HG03521 (cell line): ENCODE measurements at regions not wholly inside any gene's neighbourhood (a gene's known extent, or its start where the extent isn't known, plus 50 kb on each side); places are given as distances from the start of the nearest gene placed in this dataset.
A peak's percentile ranks its signal among the peaks of the same experiment; 100 is the strongest.
"Not testable (repeated sequence)": the region's sequence is repeated elsewhere in the genome, so short reads cannot be mapped to it uniquely, and the experiment has no call there.

ENCODE experiments used
- ATAC-seq: cut with Tn5 transposase; IDR thresholded peaks from one replicate; pipeline ENCODE4 v1.9.1; 2021; ENCODE audit warnings: mild to moderate bottlenecking, moderate library complexity; ENCODE audit not compliant: unreplicated experiment

GRCh38 chr5:108696951-108697715 lies 50.6 kb upstream of the FER start:
- ATAC-seq: no peak

DNA sequence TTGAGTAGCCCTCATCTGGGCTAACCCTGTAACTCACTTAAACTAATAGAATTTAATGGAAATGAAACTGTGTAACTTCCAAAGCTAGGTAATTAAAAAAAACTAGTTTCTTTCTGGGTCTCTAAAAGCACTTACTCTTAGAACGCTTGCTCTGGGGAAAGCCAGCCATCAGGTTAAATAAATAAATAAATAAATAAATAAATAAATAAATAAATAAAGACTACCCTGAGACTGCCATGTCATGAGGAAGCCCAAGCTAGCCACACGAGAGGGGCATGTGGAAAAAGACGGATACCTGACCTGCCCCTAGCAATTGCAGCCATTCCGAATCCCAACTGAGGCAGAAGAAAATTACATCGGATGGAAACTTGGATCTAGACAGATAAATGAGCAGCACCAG lies 51.3 kb upstream of the FER start:
- no peak for ATAC-seq

- ATAC-seq: no peak
Measured at GRCh38 chr5:108688485-108688884, 59.2 kb upstream of the FER start.

DNA sequence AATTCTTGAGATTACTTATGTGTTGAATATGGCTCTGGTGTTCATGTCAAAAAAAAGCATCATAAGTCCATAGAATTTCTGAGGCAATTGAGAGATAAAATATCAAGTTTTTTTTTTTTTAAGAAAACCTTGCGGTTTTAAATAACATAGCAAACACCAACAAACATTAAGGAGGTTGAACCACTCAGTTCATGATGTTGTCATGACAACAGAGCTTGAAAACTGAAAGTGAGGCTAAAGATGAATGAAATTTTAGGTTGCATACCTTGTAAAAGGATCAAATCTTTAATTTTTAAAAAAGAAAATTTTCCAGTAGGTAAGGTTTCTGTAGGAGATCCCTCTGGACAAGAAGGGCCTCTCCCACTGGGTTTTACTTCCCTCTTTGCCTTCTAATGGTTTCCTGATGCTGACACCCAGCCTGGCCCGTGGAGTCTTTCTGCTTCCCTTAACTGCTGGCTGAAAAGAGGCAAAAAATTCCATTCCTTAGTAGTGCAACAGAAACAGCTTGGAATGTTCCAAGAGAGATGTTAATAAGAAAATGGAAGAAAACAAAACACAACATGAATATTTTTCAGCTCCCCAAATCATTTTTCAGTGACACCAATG lies 60.0 kb upstream of the FER start:
- ATAC-seq: no peak

GRCh38 chr5:108686676-108687075 lies 61.0 kb upstream of the FER start:
- ATAC-seq: no peak

- not testable (repeated sequence) for ATAC-seq
Measured at GRCh38 chr5:108685448-108686216, 62.1 kb upstream of the FER start.

GRCh38 chr5:108681079-108681921 lies 66.4 kb upstream of the FER start:
- ATAC-seq: peak; percentile 93

DNA sequence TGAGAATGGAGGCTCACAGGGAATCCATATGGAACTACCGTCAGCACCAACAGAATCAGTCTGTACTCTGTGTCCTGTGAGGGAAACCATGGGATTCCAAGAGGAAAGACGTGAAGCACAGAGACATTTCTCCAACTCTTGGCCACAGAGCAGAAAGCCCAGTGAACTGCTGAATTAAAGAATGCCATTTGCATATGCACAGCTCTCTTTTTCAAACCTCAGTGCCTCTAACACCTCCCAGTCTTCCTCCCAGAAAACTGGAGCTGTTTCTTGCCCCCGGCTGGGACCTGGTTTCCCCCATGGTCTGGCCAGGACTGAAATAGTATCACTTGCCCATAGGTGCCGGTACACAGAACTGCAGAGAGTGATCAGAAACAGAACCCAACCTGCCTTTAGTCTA lies 69.6 kb upstream of the FER start:
- no peak for ATAC-seq

DNA sequence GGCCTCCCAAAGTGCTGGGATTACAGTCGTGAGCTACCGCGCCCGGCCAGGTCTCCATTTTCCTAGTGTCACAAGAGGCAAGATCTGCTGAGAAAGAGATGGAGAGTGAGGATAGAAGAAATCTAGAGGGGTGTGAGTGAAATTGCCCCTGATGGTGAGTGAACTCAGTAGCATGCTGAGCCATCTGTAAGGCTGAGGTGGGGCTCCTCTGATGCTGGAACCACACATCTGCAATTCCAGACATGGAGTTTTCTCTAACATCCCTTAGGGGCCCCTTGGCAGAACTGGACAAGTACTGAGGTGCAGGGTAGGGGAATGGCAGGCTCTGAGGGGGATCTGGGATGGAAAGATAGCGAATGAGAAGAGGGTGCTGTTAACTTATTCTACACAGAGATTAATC lies 72.0 kb upstream of the FER start:
- ATAC-seq: no peak

DNA sequence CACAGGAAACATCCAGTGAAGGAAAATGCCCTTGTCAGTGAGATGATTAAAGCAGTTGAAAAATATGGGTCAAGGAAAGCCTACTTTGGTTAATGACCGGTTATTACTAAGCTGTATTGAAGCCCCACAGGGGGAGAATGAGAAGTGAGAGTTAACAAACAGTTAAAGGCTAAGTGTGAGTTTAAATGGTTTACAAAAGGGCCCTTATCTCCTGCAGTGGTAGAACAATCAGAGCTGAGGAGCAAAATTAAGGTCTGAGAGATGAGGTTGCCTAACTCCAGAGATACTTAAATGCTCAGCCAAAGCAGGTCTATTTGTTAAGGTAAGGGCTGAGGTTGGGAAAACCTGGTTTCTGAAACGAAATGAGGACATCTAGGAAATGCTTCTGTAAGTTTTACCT lies 75.1 kb upstream of the FER start:
- ATAC-seq: no peak

DNA sequence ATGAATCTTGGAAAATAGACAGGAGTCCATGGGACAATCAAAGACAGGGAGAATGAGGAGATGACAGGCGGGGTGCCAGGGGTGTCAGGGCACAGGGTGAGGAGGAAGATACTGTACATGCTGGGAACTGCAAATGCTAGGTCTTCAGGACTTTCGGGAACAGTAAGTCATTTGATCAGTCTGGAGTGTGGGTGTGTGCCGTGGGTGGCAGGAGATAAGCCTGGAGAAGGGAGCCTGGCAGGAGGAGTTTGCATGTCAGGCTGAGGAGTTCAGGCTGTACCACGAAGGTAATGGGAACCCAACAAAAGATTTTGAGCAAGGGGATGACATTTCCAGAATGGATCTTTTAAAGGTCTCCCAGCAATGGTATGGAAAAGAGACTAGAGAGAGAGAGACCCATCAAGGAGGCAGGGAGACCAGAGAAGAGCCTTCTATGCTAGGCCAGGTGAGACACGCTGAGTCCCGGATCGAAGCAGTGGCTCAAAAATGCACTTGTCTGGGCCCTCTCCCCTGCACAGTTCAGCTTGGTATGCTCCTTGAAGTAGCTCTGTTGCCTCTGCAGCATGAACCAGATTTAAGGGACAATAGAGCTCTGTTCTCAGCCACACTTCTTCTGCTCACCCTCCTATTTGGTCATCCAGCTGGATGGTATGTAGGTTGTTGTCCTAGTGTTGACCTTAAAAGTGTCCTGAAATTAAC lies 77.0 kb upstream of the FER start:
- no peak for ATAC-seq

DNA sequence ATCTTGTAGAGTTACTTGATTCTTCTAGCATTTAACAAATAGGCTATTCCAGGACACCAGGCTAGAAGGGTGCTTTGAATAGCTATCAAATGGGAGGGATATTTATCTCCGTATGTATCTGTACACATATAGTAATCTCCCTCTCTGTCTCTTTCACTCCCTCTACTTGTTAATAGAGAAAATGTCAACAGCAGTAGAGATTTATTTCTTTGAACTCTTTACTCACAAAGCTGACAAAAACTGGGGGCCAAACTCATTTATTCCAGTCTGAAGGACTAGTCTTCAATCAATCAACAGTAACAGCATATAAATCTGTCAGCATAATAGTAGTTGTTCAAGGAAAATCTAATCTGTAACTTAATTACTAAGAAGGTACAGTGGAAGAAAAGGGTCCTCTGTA lies 78.2 kb upstream of the FER start:
- ATAC-seq: no peak

GRCh38 chr5:108661590-108662219 lies 86.0 kb upstream of the FER start:
- ATAC-seq: no peak

DNA sequence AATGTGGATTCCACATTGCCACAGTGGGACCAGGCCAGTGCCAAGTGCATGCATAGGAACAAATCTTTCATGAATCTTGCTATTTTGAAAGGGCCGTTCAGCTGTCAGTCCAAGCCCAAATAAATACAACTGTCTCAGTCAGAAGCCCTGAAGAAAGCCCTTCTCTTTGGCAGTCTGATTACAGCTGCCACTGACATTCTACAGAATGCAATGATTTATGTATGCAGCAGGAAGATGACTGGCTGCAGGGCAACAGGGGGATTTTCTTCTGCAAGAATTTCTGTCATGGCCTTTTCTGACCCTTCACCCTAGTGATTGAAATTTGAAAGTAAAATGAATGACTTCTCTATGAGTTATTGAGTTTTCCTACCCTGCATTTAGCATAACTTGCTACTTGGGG lies 86.7 kb upstream of the FER start:
- no peak for ATAC-seq

DNA sequence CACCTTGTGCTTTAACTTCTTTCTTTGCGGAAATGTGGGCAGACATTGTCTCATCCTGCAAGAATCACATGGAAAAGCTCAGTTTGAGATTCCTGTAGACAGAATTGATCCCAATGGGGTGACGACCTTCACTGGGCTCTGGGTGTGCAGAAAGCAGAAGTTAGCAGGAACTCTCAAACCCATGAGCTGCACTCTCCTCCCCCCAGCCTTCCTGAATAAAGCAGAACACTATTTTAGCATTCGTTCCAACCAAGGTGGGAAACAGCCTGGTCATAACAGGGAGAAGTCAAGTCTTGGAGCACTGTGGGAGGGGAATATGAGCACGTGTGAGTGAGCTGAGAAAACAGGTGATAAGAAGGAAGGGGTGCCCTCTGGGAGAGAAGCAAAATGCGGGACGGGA lies 87.4 kb upstream of the FER start:
- ATAC-seq: no peak

- no peak for ATAC-seq
Measured at GRCh38 chr5:108659531-108659930, 88.2 kb upstream of the FER start.

DNA sequence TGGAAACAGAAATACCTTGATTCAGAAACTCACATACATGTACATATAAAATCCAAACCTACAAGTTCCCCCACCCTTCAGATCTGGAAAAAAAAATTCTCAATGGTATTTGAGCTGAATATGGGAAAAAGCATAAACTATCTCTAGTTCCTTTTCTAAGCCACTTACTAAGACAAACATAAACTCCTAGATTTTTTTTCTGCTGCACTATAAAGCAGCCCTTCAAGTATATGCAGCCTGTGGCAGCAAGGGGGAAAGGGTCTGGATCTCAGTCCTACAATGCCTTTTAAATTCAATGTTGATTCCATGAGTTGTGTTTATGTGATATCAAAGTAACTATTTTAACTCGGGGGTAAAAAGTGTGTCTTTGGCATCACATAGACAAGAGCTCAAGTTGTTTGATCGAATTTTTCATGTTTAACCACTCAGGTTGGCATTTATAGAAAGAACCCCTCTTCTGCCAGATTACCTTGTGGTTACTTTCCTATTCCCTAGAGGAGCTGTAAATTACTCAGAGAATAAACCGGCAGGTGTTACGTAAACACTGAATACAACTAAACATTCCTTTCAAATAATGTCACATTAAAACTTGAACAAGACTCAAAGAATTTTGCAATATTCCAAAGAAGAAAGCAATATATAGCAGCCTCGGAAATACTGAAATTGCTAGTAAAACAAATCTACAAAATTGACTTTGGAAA lies 91.8 kb upstream of the FER start:
- no peak for ATAC-seq

GRCh38 chr5:108654051-108654450 lies 93.6 kb upstream of the FER start:
- no peak for ATAC-seq

- no peak for ATAC-seq
Measured at GRCh38 chr5:108653201-108653600, 94.5 kb upstream of the FER start.
